ENCODE measurements at regions not wholly inside any gene's neighbourhood (a gene's known extent, or its start where the extent isn't known, plus 50 kb on each side); places are given as distances from the start of the nearest gene placed in this dataset.
A peak's percentile ranks its signal among the peaks of the same experiment; 100 is the strongest.
"Not testable (repeated sequence)": the region's sequence is repeated elsewhere in the genome, so short reads cannot be mapped to it uniquely, and the experiment has no call there.

DNA sequence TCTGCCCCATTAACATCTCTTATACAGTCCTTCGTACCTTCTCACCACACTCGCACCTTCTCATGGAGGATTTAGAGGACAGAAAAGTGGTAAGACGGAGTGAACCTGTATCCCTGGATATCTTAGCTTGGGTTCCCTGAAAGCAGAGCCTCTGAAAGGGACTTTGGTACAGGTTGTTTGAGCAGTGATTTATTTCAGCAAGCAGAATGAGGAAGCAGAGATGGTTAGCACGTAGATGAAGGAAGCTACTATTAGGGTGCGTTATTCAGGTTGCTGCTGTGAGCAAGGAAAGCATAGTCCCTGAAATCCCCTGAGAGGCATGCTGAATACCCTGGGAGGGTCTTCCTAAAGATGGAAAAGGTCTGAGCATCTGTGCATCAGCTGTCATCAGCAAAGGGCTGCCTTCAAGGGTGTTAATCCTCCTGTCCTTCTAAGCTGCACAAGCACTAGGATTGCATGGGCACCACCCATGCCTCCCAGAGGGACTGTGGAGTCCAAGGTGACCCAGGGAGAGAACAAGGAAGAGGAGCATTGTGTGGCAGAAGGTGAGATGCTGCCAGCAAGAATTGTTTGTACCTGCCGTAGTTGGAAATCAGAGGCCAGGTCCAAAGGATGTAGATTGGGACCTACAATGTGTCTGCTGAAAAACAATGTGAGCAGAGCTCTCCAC is 273.7 kb downstream of the RASEF start:
- no peak for DNase-seq

DNA sequence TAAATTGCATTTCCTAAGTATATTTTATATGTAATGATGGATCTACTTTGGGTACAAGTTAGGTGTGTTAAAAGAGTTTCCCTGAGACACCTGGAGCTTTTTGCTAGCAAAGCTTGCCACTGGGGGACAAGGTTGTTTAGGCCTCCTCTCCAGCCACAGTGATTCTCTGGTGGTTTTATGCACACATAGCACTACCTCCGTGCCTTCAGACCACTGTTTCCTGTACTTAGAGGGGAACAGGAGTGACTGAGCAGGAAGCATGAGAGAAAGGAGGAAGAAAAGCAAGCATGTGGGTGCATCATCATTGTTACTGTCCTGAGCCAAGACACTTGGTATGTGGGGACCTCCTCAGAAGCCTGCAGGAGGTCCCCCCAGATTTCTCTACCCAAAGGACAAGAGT is 272.1 kb downstream of the RASEF start:
- DNase-seq, result no peak

DNA sequence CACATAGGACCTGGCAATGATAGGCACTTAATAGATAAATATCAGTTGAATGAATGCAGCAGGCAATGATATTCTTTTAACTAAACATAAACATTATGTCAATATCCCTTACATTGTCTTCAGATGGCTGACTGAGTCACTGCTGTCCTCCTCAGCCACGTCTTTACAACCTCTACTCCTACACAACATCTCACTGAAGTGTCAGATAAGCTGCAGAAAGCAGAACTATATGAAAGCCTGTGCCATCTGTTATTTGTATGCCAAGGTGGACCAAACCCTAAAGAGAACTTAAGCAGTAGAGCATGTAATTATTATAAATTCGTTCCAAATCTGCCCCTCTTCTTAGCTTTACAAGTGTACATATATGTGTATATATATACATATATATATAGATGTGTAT is 271.2 kb downstream of the RASEF start:
- no peak for DNase-seq

DNA sequence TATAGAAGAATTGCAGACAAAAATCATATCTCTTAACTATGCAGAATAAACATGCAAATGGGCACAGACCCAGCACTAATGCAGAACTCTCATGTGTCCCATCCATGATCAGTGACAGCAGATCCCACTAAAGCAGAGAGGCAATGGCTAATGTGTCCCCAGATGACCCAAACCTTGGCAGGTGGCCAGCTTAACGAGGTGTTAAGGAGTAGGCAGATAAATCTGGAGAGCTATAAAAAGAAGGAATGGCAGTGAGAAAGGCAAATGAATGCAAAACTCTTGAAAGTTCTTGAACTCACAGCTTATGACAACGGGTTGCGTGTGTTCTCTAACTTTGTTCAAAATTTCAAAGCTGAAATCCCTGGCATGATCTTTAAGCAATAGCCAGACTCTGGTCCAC is 265.4 kb downstream of the RASEF start:
- DNase-seq, result peak; percentile 61

DNA sequence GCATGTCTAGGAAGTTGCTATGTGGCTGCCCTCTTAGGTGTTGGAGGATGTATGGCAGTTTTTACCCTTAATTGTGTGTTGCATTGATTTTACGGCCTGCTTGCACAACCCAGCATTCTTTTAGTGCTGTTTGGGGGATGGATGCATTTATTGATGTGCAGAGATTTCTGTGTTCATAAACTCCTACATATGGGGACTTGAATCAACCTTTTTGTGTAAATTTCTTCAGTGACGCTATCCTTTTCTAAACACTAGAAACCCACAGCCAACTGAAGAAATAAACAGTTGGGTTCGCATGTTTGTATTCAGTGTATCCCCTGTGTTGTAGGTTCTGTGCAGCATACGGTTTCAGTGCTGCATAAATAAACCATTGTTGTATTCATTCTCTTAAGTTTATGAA is 263.7 kb downstream of the RASEF start:
- no peak for DNase-seq

DNA sequence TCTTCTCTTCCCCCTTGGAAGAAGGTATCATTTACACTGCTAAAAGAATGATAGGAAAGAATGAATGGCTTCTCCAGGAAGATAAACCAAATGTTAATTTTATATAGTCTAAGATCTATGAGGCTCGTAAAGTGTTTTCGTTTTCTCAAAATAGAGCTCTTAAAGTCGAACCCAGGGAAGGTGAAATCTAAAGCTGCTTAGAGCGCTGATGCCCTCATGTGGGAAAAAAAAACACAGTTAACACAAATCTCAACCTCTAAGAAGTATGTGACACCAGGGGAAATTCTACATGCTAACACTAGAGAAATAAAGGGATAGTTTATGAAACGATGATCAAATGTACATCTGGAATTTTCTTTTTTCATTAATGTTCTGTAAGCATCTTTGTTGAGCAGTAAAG is 257.9 kb downstream of the RASEF start:
- no peak for DNase-seq

DNA sequence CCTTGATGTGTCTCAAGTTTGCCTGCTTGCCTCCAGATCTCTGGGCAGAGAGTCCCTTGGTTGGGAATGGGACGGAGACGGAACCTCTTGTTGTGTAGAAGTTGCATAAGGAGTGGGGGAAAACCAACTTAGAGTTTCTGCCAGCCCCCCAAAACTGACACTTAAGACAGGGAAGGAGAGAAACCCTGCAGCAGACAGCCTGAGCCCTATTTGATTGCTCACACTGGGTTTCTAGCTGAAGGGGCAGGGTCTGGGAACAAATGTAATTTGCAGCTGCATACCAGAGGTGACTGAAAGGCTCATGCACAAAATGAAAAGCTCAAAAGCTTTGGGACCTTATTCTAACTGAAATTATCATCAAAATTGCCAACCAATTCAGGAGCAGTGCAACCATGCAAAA is 254.5 kb downstream of the RASEF start:
- no peak for DNase-seq

DNA sequence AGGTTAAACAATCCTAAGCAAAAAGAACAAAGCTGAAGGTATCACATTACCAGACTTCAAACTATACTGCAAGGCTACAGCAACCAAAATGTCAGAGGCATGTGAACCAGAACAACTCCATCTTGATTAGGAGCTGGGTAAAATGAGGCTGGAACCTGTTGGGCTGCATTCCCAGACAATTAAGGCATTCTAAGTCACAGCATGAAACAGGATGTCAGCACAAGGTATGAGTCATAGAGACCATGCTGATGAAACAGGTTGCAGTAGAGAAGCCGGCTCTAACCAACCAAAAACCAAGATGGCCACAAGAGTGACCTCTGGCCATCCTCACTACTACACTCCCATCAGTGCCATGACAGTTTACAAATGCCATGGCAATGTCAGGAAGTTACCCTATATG is 252.0 kb downstream of the RASEF start:
- DNase-seq, result no peak

DNA sequence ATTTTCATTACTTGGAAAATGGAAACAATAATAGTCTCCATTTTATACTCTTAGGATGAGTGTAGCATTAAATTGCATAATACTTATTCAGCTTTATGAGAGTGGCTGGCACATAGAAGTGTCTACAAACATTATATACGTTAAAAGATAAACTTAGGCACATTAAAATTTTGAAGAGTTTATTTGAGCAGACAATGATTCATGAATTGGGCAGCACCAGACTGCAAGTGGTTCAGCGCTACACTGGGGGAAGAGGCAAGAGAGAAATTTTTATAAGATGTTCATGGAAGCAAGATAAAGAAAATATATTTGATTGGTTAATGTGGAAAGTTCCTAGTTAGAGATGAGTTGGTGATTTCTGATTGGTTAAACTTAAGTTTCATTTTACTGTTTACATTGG is 243.7 kb downstream of the RASEF start:
- no peak for DNase-seq

DNA sequence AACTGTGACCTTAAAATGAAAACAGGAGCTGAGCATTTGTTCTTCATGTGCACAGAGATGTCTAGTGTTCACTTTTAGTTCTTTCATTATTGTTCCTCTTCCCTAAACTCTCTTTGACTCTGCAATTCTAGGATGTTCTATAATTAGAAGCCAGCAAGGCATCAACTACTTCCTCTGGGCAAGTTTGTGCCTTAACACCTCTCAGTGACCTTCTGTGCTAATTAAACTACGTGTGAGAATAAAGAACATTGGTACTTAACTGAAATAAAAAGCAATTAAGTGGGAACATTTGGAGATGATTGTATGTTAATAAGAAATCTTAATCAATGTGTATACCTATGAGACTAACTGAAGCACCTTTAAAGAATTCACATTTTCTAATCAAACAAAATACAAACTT is 242.8 kb downstream of the RASEF start:
- DNase-seq, result no peak

DNA sequence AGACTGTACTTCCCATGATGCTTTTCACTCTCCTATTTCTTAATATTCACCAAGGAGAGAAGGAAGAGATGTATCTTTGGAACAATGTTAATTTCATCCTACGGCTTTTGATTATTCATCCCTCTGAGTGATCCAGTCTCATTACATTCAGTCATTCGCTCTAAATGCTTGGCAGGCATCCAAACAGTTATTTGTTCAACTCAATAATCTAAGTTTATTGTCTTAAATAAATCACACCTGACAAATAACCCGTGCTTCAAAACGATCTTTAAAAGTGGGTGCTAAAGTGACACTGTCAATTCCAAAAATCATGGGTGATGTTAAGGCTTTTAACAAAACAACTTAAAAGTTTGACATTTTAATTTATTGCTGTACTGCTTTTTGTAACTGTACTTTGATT is 233.1 kb downstream of the RASEF start:
- no peak for DNase-seq

DNA sequence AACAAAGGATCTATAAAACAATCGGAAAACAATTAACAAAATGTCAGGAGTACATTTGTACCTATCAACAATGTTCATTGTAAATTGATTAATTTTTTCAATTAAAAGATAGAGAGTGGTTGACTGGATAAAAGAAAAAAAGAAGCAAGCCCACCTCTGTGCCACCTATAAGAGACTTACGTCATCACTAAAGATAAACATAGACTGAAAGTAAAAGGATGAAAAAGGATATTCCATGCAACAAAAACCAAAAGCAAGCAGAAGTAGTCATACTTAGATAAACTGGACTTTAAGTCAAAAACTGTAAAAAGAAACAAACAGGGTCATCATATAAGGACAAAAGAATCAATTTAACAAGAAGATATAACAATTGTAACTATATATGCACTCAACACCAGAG is 197.4 kb downstream of the RASEF start:
- no peak for DNase-seq

DNA sequence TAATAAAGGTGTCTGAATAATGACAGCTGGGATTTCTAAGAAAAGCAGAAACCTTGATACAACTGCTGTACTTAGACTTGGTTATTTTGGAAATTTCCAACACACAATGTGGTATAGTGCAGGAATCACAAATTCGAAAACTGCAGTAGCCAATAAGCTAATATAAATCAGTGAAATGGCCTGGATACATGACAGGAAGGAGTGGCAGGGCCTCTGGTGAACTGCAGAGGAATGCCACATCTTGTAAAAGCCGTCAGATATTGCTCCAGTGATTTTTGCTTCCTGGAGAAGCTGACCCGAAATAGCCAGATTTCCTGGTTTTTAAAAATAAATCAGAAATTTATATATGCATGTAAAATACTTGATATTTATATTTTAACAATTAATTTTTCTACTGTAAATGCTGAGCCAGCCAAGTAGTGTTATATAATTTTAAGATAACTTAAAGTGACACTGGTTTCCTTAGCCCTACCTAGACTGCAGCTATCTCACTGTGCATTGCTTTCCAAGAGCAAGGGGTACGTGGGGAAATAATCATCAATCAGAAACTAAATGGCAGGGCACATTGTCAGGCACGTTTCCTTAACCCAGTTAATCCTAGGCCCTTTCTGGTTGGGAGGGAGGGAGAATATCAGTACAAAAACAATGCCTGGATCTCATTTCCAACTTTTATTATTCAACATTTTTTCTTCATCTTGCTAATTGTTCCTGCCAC is 182.4 kb downstream of the RASEF start:
- DNase-seq, result no peak

DNA sequence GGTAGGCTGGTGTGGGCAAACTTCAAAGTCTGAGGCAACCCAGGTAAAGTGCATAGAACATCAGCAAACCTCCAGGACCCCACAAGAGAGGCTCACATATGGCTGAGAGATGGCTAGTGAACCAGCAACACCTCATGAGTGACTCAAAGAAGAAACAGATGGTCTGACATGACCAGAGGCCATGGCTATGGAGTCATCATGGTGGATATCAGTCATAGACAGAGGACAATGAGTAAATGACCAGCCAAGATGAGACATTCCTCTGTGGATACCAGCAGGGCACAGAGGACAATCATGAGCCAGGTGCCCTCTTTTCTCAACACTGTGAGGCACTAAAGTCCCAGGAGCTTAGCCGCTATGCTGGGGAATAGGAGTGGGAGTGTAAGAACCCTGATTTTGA is 180.8 kb downstream of the RASEF start:
- no peak for DNase-seq

DNA sequence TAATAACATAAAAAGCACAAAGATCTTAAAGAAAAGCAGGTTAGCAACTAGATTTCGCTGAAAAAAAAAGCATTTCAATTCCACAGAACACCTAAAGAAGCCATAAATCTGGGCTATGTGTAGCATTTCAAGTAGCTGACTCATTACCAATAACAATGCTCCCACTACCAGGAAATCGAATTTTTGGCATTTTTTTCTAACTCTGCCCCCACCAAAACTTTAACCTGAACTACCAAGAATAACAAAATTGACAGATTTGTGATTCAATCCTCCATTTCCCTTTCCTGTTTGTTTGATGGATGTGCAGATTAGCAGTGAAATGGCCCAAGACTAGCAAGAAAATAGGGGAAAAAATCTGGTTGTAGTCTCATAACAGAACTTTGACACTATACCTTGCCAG is 180.2 kb downstream of the RASEF start:
- DNase-seq, result no peak

DNA sequence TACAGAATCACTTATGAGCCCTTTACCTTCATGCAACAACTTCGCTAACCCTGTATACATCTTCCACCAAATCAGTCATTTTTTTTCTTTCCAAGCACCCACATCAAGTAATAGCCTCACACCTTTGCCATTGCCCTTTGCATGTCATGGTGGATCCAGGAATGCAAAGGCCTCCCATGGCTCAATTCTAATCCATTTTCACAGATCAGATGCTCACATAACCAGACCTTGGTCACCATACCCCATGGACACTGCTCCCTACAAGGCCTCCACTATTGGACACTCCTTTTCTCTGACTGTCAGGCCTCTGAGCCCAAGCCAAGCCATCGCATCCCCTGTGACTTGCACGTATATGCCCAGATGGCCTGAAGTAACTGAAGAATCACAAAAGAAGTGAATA is 179.5 kb downstream of the RASEF start:
- no peak for DNase-seq

DNA sequence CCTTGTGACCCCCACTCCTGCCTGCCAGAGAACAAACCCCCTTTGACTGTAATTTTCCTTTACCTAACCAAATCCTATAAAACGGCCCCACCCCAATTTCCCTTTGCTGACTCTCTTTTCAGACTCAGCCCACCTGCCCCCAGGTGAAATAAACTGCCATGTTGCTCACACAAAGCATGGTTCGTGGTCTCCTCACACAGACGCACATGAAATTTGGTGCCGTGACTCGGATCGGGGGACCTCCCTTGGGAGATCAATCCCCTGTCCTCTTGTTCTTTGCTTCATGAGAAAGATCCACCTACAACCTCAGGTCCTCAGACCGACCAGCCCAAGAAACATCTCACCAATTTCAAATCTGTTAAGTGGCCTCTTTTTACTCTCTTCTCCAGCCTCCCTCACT is 179.0 kb downstream of the RASEF start:
- not testable (repeated sequence) for DNase-seq

DNA sequence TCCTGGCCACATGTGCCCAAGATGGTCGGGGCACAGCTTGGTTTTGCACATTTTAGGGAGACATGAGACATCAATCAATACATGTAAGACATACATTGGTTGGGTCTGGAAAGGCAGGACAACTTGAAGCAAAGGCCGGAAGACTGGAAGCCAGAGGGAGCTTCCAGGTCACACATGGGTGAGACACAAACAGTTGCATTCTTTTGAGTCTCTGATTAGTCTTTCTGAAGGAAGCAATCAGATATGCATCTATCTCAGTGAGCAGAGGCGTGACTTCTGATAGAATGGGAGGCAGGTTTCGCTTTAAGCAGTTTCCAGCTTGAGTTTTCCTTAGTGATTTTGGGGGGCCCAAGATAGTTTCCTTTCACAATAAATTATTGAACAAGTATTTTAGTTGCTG is 172.5 kb downstream of the RASEF start:
- no peak for DNase-seq

DNA sequence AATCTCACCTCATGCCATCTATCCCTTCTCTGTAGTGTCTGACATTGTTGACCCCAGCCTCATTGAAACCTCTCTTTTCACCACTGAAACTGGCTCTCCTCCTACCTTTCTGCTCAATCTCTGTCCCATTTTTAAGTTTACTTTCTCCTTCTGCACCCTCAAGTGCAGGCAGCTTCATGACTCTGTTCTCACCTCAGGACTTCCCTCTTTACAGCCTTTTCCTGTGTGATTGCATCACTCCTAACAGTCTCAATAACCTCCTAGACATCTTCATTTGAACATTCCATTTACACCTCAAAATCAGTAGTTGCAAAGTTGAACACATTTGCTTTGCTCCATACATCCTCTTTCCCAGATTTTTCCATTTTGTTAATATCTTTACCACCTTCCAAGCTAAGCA is 172.1 kb downstream of the RASEF start:
- DNase-seq, result no peak

DNA sequence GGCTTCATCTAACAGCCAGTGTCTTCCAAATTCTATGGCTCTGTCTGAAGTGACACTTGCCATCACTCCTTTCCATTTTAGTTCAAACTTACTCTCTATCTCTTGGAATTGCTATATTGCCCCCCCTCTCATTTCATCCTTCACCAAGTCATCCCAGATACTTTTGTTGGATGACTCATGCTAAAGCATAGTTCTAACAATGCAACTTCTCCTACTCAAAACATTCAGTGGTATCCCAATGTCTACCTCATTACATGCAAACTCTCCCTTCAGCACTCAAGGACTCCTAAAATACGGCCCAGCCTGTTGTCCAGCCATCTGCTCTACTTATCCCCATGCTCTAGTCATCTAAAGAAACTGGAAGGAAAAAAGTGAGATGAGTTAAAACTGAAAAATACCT is 171.6 kb downstream of the RASEF start:
- no peak for DNase-seq

DNA sequence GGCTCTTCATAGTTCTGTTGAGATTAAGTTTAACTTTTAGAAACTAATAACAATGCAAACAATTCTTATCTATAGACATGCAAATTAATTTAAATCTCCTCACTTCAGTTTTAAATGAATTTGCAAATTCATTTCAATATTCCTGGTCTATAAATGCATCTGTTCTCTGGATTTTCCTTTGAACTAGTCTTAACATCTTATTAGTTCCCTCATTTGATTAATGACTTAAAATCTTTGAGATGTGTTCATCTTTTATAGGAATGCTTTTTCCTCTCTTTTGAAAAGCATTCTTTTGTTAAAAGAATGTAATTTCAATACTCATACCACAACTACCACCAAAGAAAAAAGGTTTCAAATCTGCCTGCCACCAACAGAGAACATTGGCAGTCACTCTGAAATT is 169.4 kb downstream of the RASEF start:
- no peak for DNase-seq

DNA sequence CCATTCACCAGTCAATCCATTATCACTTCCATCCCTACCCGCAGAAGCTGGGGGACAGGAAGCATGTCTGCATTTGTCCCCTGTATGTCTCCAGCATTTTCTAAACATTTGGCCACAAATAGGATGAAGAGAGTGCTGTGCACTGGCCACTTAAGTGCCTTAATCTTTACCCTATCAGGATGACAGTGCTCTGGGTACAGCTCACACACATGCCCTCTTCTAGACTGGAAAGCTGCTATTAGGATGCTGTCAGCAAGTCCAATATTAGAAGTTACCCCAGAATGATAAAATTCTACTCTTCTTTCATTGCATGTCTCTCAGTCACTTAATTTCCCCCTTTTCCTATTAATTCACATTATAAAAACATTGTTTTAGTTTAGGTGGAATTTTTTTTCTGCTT is 168.4 kb downstream of the RASEF start:
- DNase-seq, result no peak

DNA sequence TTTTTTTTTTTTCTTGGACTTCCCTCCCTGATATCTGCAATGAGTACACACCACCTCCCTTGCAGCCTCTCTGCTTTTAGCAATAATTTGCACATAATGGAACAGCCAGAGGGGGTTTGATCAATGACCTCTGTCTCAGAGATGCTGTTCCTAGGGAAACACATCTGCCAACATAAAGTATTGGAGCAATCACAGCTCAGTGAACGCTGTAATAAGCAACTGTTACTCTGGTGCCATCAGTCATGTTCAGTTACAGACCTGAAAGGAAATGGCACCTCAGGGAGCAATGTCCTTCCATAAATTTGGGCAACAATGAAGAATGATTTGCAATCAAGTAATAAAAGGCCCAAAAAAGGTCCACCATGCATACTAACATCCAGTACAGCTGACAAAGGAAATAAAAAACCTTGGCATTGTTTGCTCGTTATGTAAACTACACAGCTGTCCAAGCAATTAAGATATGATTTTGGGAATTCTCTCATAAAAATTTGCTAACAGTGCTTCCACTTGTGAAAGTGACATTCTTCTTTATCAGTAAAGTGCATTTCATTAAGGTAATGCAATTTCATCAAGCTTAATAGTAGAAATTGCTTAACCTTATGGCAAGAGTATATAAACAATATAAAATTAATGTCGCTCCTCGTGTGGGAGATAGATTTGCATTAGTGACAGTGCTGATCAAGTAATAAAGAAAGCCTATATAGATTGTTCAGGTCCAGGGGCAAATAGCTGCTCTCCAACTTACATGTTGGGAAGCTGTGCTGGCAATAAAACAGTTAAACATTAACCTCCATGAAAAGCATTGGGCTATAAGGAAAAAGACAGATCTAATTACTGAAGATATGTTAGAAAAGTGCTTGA is 167.8 kb downstream of the RASEF start:
- peak; percentile 55 to 60 for DNase-seq

Measured in right lung (tissue), 2 donors.